ENCODE measurements at regions not wholly inside any gene's neighbourhood (a gene's known extent, or its start where the extent isn't known, plus 50 kb on each side); places are given as distances from the start of the nearest gene placed in this dataset.

GRCh38 chr1:188062456-188062855 lies 1233.7 kb downstream of the PLA2G4A start:
- Histone ChIP-seq H3K27ac (ENCODE audit: low read depth in 1 of 2, low read length in 2 of 2) (no peak overlapping the region), H3K27me3 (ENCODE audit: control insufficient read depth in 4 of 4, insufficient read depth in 4 of 4, low read length in 3 of 4) (no peaks in the 10 kb centered on the region), H3K9ac (ENCODE audit: low read depth in 1 of 2, low read length in 2 of 2) (no peak overlapping the region), H3K4me1 (ENCODE audit: control insufficient read depth in 4 of 4, insufficient read depth in 4 of 4, low read length in 3 of 4) (no peaks in the 10 kb centered on the region), H3K4me3 (ENCODE audit: low read depth in 1 of 3, low read length in 3 of 3) (no peak overlapping the region), H3K9me3 (ENCODE audit: control insufficient read depth in 4 of 4, low read length in 3 of 4) (no peaks in the 10 kb centered on the region), H3K36me3 (ENCODE audit: control insufficient read depth in 4 of 4, insufficient read depth in 3 of 4, low read depth in 1 of 4, low read length in 3 of 4) (no peaks in the 10 kb centered on the region)
- 67% methylated on average over 1 of the region's 1 CpG for whole genome bisulfite sequencing
- DNase-seq (ENCODE audit: low spot score) = no peak
- TF ChIP-seq JUND (IDR thresholded peaks at IDR 0.05) (no peak), CTCF (IDR thresholded peaks at IDR 0.05; ENCODE audit: low read depth, low read length, missing input control) (no peak), SP1 (IDR thresholded peaks at IDR 0.05) (no peak), EGR1 (IDR thresholded peaks at IDR 0.05; ENCODE audit: low read depth in 2 of 2) (no peak), RXRA (IDR thresholded peaks at IDR 0.05) (no peak), NR2F2 (IDR thresholded peaks at IDR 0.05) (no peak)

- no peak for TF ChIP-seq NR2F2 (IDR thresholded peaks at IDR 0.05)
- TF ChIP-seq YY1 (IDR thresholded peaks at IDR 0.05) = no peak
- TF ChIP-seq REST (IDR thresholded peaks at IDR 0.05) = no peak
- Histone ChIP-seq H3K4me3 (ENCODE audit: low read depth in 1 of 3, low read length in 3 of 3) (no peak overlapping the region), H3K36me3 (ENCODE audit: control insufficient read depth in 4 of 4, insufficient read depth in 3 of 4, low read depth in 1 of 4, low read length in 3 of 4) (no peaks in the 10 kb centered on the region), H3K9me3 (ENCODE audit: control insufficient read depth in 4 of 4, low read length in 3 of 4) (peaks cover 0 to 2% (median 0%) of the 10 kb centered on the region in 4 donors), H3K27ac (ENCODE audit: low read depth in 1 of 2, low read length in 2 of 2) (no peak overlapping the region), H3K27me3 (ENCODE audit: control insufficient read depth in 4 of 4, insufficient read depth in 4 of 4, low read length in 3 of 4) (no peaks in the 10 kb centered on the region), H3K4me1 (ENCODE audit: control insufficient read depth in 4 of 4, insufficient read depth in 4 of 4, low read length in 3 of 4) (no peaks in the 10 kb centered on the region), H3K9ac (ENCODE audit: low read depth in 1 of 2, low read length in 2 of 2) (no peak overlapping the region)
- WGBS = 57% methylated on average over 1 of the region's 1 CpG
- DNase-seq (ENCODE audit: low spot score) = no peak
Measured at GRCh38 chr1:188065917-188066316, 1237.2 kb downstream of the PLA2G4A start.

GRCh38 chr1:188070848-188071247 lies 1242.1 kb downstream of the PLA2G4A start:
- Histone ChIP-seq H3K4me3 (ENCODE audit: low read depth in 1 of 3, low read length in 3 of 3) (no peak overlapping the region), H3K27me3 (ENCODE audit: control insufficient read depth in 4 of 4, insufficient read depth in 4 of 4, low read length in 3 of 4) (no peaks in the 10 kb centered on the region), H3K4me1 (ENCODE audit: control insufficient read depth in 4 of 4, insufficient read depth in 4 of 4, low read length in 3 of 4) (no peaks in the 10 kb centered on the region), H3K27ac (ENCODE audit: low read depth in 1 of 2, low read length in 2 of 2) (no peak overlapping the region), H3K9me3 (ENCODE audit: control insufficient read depth in 4 of 4, low read length in 3 of 4) (peaks cover 0 to 3% (median 1%) of the 10 kb centered on the region in 4 donors), H3K9ac (ENCODE audit: low read depth in 1 of 2, low read length in 2 of 2) (no peak overlapping the region), H3K36me3 (ENCODE audit: control insufficient read depth in 4 of 4, insufficient read depth in 3 of 4, low read depth in 1 of 4, low read length in 3 of 4) (no peaks in the 10 kb centered on the region)
- 37% methylated on average over 1 of the region's 1 CpG for WGBS
- DNase-seq (ENCODE audit: low spot score) = no peak
- no peak for TF ChIP-seq HNF4G (IDR thresholded peaks at IDR 0.05)
- TF ChIP-seq JUND (IDR thresholded peaks at IDR 0.05) = no peak
- TF ChIP-seq FOXA2 (IDR thresholded peaks at IDR 0.05) = no peak
- TF ChIP-seq TAF1 (conservative IDR thresholded peaks at IDR 0.05) = no peak
- TF ChIP-seq EGR1 (IDR thresholded peaks at IDR 0.05; ENCODE audit: low read depth in 2 of 2) = no peak
- TF ChIP-seq GABPA (IDR thresholded peaks at IDR 0.05 in 1 of 2, conservative IDR thresholded peaks at IDR 0.05 in 1 of 2) = no peak
- no peak for TF ChIP-seq FOXA1 (IDR thresholded peaks at IDR 0.05)
- no peak for TF ChIP-seq NR2F2 (IDR thresholded peaks at IDR 0.05)
- TF ChIP-seq RXRA (IDR thresholded peaks at IDR 0.05) = no peak
- no peak for TF ChIP-seq REST (IDR thresholded peaks at IDR 0.05)
- TF ChIP-seq HNF4A (conservative IDR thresholded peaks at IDR 0.05) = no peak
- no peak for TF ChIP-seq ATF3 (IDR thresholded peaks at IDR 0.05)
- no peak for TF ChIP-seq SP1 (IDR thresholded peaks at IDR 0.05)
- no peak for TF ChIP-seq MAX (IDR thresholded peaks at IDR 0.05)
- TF ChIP-seq YY1 (IDR thresholded peaks at IDR 0.05) = no peak
- no peak for TF ChIP-seq RAD21 (IDR thresholded peaks at IDR 0.05)

Measured in liver (tissue), 8 donors.